ENCODE measurements at regions not wholly inside any gene's neighbourhood (a gene's known extent, or its start where the extent isn't known, plus 50 kb on each side); places are given as distances from the start of the nearest gene placed in this dataset.

- no peak overlapping the region for H3K27ac ChIP-seq (replicated peaks)
- DNase-seq (ENCODE audit: low read depth in 1 of 2, low spot score in 1 of 2): no peak
These were observed 120.5 kb upstream of the NEK6 start for GRCh38 chr9:124137009-124137943.

GRCh38 chr9:124137944-124138335 lies 119.8 kb upstream of the NEK6 start:
- Histone ChIP-seq H3K27ac (replicated peaks) (no peak overlapping the region), H3K4me3 (replicated peaks; ENCODE audit: insufficient read depth, low read length) (no peak overlapping the region), H3K27me3 (ENCODE audit: insufficient read depth, poor library complexity, severe bottlenecking) (no peaks in the 10 kb centered on the region)
- DNase-seq (ENCODE audit: low read depth in 1 of 2, low spot score in 1 of 2): no peak
- TF ChIP-seq POLR2AphosphoS5 (IDR thresholded peaks at IDR 0.05; ENCODE audit: low read depth) (no peak), REST (IDR thresholded peaks at IDR 0.05; ENCODE audit: insufficient replicate concordance, low read depth) (no peak), SPI1 (IDR thresholded peaks at IDR 0.05; ENCODE audit: borderline replicate concordance, low read depth) (no peak), CTCF (IDR thresholded peaks at IDR 0.05; ENCODE audit: insufficient read depth, low read length) (no peak), GABPA (IDR thresholded peaks at IDR 0.05; ENCODE audit: low read depth) (no peak)

More at GRCh38 chr9:124137009-124137943, 120.5 kb upstream of the NEK6 start:
- TF ChIP-seq CTCF (IDR thresholded peaks at IDR 0.05; ENCODE audit: insufficient read depth, low read length) (no peak), SPI1 (IDR thresholded peaks at IDR 0.05; ENCODE audit: borderline replicate concordance, low read depth) (no peak), REST (IDR thresholded peaks at IDR 0.05; ENCODE audit: insufficient replicate concordance, low read depth) (no peak), GABPA (IDR thresholded peaks at IDR 0.05; ENCODE audit: low read depth) (no peak)
- H3K4me3 ChIP-seq (replicated peaks; ENCODE audit: insufficient read depth, low read length): no peak overlapping the region
- H3K27me3 ChIP-seq (ENCODE audit: insufficient read depth, poor library complexity, severe bottlenecking): no peaks in the 10 kb centered on the region

- no peak overlapping the region for H3K4me3 ChIP-seq (replicated peaks; ENCODE audit: insufficient read depth, low read length)
- TF ChIP-seq POLR2AphosphoS5 (IDR thresholded peaks at IDR 0.05; ENCODE audit: low read depth) (no peak), REST (IDR thresholded peaks at IDR 0.05; ENCODE audit: insufficient replicate concordance, low read depth) (no peak), SPI1 (IDR thresholded peaks at IDR 0.05; ENCODE audit: borderline replicate concordance, low read depth) (no peak), CTCF (IDR thresholded peaks at IDR 0.05; ENCODE audit: insufficient read depth, low read length) (no peak), GABPA (IDR thresholded peaks at IDR 0.05; ENCODE audit: low read depth) (no peak)
- H3K27ac ChIP-seq (replicated peaks): no peak overlapping the region
- H3K27me3 ChIP-seq (ENCODE audit: insufficient read depth, poor library complexity, severe bottlenecking): no peaks in the 10 kb centered on the region
- DNase-seq (ENCODE audit: low read depth in 1 of 2, low spot score in 1 of 2): no peak
These were observed 118.7 kb upstream of the NEK6 start for GRCh38 chr9:124139001-124139400.
